CD4-positive, CD25-positive, alpha-beta regulatory T cell (primary cell): ENCODE measurements at regions not wholly inside any gene's neighbourhood (a gene's known extent, or its start where the extent isn't known, plus 50 kb on each side); places are given as distances from the start of the nearest gene placed in this dataset.

Experiments
- ATAC-seq, 2 donors: fragments of 150-1000 bp; cut with Tn5 transposase; one replicate each; pipeline ENCODE4 v1.10.0; 2021; ENCODE audit warnings: low read depth in 2 of 2, moderate number of reproducible peaks in 2 of 2, moderate library complexity in 1 of 2
- DNase-seq, 3 donors: peaks; one replicate each; pipeline versions ENCODE4 v3.0.0 to v3.0.0-alpha.2; 2012 to 2022; ENCODE audit warnings: mixed read lengths in 1 of 3
- H3K27ac ChIP-seq: one replicate; pipeline ENCODE4 v1.7.0; 2013; ENCODE audit warnings: mild to moderate bottlenecking, low read length; ENCODE audit not compliant: insufficient read depth, poor library complexity, severe bottlenecking
- H3K27me3 ChIP-seq: one replicate; pipeline ENCODE4 v1.7.0; 2013; ENCODE audit warnings: low read length; ENCODE audit not compliant: control insufficient read depth, insufficient read depth
- H3K36me3 ChIP-seq: one replicate; pipeline ENCODE4 v1.7.0; 2013; ENCODE audit warnings: mild to moderate bottlenecking, low read length, moderate library complexity; ENCODE audit not compliant: control insufficient read depth, insufficient read depth
- H3K4me1 ChIP-seq: 2 replicates; pipeline ENCODE4 v1.7.0; 2013; ENCODE audit warnings: mild to moderate bottlenecking, low read length; ENCODE audit not compliant: insufficient read depth, control insufficient read depth, poor library complexity, severe bottlenecking
- H3K4me3 ChIP-seq: one replicate; pipeline ENCODE4 v1.7.0; 2013; ENCODE audit warnings: low read depth, mild to moderate bottlenecking, low read length, moderate library complexity
- H3K9me3 ChIP-seq, 2 experiments: 1 replicate in 1 of 2; 2 replicates in 1 of 2; pipeline ENCODE4 v1.7.0; 2013; ENCODE audit warnings: low read length in 2 of 2, mild to moderate bottlenecking in 1 of 2, moderate library complexity in 1 of 2; ENCODE audit not compliant: control insufficient read depth in 2 of 2
- H3K27ac Mint-ChIP-seq, 3 donors: one replicate each; pipeline ENCODE4 v1.8.0; 2020 to 2022; ENCODE audit warnings: mild to moderate bottlenecking in 3 of 3, mixed read lengths in 3 of 3, moderate library complexity in 2 of 3
- H3K27me3 Mint-ChIP-seq: one replicate; pipeline ENCODE4 v1.8.0; 2022; ENCODE audit warnings: mild to moderate bottlenecking, mixed read lengths
- H3K36me3 Mint-ChIP-seq: one replicate; pipeline ENCODE4 v1.8.0; 2020; ENCODE audit warnings: mixed read lengths
- H3K4me1 Mint-ChIP-seq, 4 donors: one replicate each; pipeline ENCODE4 v1.8.0; 2020 to 2022; ENCODE audit warnings: mixed read lengths in 4 of 4, mild to moderate bottlenecking in 1 of 4
- H3K4me3 Mint-ChIP-seq, 4 donors: one replicate each; pipeline ENCODE4 v1.8.0; 2020 to 2022; ENCODE audit warnings: mild to moderate bottlenecking in 4 of 4, mixed read lengths in 4 of 4, moderate library complexity in 3 of 4
- H3K9me3 Mint-ChIP-seq, 7 donors: one replicate each; pipeline ENCODE4 v1.8.0; 2020 to 2022; ENCODE audit warnings: mixed read lengths in 7 of 7, mild to moderate bottlenecking in 3 of 7, moderate library complexity in 2 of 7

DNA sequence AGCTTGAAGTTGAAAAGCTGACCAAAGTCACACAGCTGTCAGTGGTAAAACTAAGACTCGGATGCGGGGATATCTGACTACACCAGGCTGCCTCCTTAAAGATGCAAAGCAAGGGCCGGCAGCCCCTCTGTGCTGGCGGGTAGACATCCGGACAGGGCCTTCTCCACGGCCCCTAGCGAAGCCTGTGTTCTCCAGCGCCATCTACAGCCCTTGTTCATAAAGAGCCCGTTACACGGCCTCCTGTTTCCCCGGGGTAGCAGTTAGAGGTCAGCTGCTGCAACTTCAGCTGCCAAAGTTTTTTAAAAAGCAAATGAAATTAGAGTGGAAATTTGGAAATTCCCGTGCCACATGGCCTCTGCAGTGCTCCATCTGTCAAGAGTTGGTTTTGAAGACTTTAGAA is 383.0 kb downstream of the TBL1XR1 start:
- no peak overlapping the region for H3K4me3 Mint-ChIP-seq
- Histone ChIP-seq H3K4me1 (no peaks in the 10 kb centered on the region), H3K27ac (no peak overlapping the region), H3K27me3 (no peaks in the 10 kb centered on the region), H3K36me3 (no peaks in the 10 kb centered on the region), H3K9me3 (no peaks in the 10 kb centered on the region), H3K4me3 (no peak overlapping the region)
- H3K27me3 Mint-ChIP-seq: no peaks in the 10 kb centered on the region
- peak in 1 of 3 donors; percentile 19 for DNase-seq
- H3K36me3 Mint-ChIP-seq: no peaks in the 10 kb centered on the region
- ATAC-seq: no peak
- H3K9me3 Mint-ChIP-seq: peaks cover 0 to 2% (median 0%) of the 10 kb centered on the region in 7 donors
- H3K27ac Mint-ChIP-seq: no peak overlapping the region
- H3K4me1 Mint-ChIP-seq: no peaks in the 10 kb centered on the region

- no peak overlapping the region for H3K4me3 ChIP-seq
- H3K4me3 Mint-ChIP-seq: no peak overlapping the region
- H3K36me3 Mint-ChIP-seq: no peaks in the 10 kb centered on the region
- DNase-seq: no peak
- H3K27ac Mint-ChIP-seq: no peak overlapping the region
- H3K4me1 Mint-ChIP-seq: no peaks in the 10 kb centered on the region
- H3K4me1 ChIP-seq: no peaks in the 10 kb centered on the region
- H3K27me3 Mint-ChIP-seq: peaks cover 4% of the 10 kb centered on the region
- no peak for ATAC-seq
- H3K36me3 ChIP-seq: no peaks in the 10 kb centered on the region
- peaks cover 0 to 2% (median 0%) of the 10 kb centered on the region in 7 donors for H3K9me3 Mint-ChIP-seq
- H3K9me3 ChIP-seq: no peaks in the 10 kb centered on the region
- no peaks in the 10 kb centered on the region for H3K27me3 ChIP-seq
- no peak overlapping the region for H3K27ac ChIP-seq
Observed at GRCh38 chr3:176807938-176808337, 389.3 kb downstream of the TBL1XR1 start.

GRCh38 chr3:176799675-176800074 is 397.6 kb downstream of the TBL1XR1 start:
- Mint-ChIP-seq H3K9me3 (peaks cover 0 to 3% (median 0%) of the 10 kb centered on the region in 7 donors), H3K4me3 (no peak overlapping the region), H3K27ac (no peak overlapping the region), H3K27me3 (peaks cover 7% of the 10 kb centered on the region), H3K36me3 (no peaks in the 10 kb centered on the region), H3K4me1 (no peaks in the 10 kb centered on the region)
- no peaks in the 10 kb centered on the region for H3K36me3 ChIP-seq
- ATAC-seq (no peak), DNase-seq (no peak)
- H3K4me1 ChIP-seq: no peaks in the 10 kb centered on the region
- no peaks in the 10 kb centered on the region for H3K9me3 ChIP-seq
- no peak overlapping the region for H3K27ac ChIP-seq
- no peaks in the 10 kb centered on the region for H3K27me3 ChIP-seq
- H3K4me3 ChIP-seq: no peak overlapping the region

DNA sequence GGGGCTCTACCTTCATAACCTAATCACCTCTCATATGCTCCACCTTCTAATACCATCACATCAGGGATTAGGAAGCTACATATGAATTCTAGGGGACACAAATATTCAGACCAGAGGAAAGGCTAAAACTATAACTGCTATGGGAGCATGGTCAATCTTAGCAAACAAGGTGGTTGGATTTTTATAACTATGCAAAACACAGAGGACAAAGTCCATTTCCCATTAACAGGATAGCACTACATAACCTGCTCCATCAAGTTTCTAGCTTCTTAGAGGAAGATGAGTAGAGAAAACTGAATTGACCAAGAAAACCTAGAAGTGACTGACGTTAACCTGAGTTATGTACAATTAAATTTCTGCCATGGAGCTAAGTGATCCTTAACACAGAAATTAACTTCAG is 398.6 kb downstream of the TBL1XR1 start:
- Histone ChIP-seq H3K4me3 (no peak overlapping the region), H3K27me3 (no peaks in the 10 kb centered on the region), H3K27ac (no peak overlapping the region), H3K36me3 (no peaks in the 10 kb centered on the region), H3K9me3 (no peaks in the 10 kb centered on the region), H3K4me1 (no peaks in the 10 kb centered on the region)
- no peak for ATAC-seq
- Mint-ChIP-seq H3K27ac (no peak overlapping the region), H3K36me3 (no peaks in the 10 kb centered on the region), H3K27me3 (peaks cover 11% of the 10 kb centered on the region), H3K4me1 (no peaks in the 10 kb centered on the region), H3K9me3 (peaks cover 0 to 7% (median 0%) of the 10 kb centered on the region in 7 donors), H3K4me3 (no peak overlapping the region)
- no peak for DNase-seq

DNA sequence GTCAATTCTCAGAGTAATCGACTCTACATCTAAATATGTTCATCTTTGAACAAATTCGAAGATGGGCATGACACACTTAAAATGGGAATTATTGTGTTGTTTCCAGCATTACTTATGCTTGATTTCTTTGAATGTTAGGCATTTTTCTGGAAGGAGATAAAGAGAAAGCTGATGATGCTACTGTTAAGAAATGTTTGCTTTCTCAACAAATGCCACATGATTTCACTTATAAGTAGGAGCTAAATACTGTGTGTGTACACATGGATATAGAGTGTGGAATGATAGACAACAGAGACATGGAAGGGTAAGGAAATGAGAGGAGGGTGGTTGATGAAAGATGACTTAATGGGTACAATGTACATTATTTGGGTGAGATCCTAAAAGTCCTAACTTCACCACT is 400.9 kb downstream of the TBL1XR1 start:
- no peak overlapping the region for H3K27ac Mint-ChIP-seq
- no peak overlapping the region for H3K4me3 Mint-ChIP-seq

GRCh38 chr3:176795891-176796290 is 401.4 kb downstream of the TBL1XR1 start:
- no peak overlapping the region for H3K27ac ChIP-seq
- Mint-ChIP-seq H3K9me3 (peaks cover 0 to 5% (median 0%) of the 10 kb centered on the region in 7 donors), H3K4me3 (no peak overlapping the region), H3K27me3 (peaks cover 11% of the 10 kb centered on the region), H3K4me1 (no peaks in the 10 kb centered on the region), H3K36me3 (no peaks in the 10 kb centered on the region), H3K27ac (no peak overlapping the region)
- H3K4me3 ChIP-seq: no peak overlapping the region
- ATAC-seq: no peak
- H3K4me1 ChIP-seq: no peaks in the 10 kb centered on the region
- no peaks in the 10 kb centered on the region for H3K27me3 ChIP-seq
- no peaks in the 10 kb centered on the region for H3K9me3 ChIP-seq
- no peaks in the 10 kb centered on the region for H3K36me3 ChIP-seq
- no peak for DNase-seq

More for the DNA sequence above, 400.9 kb downstream of the TBL1XR1 start:
- peaks cover 0 to 7% (median 0%) of the 10 kb centered on the region in 7 donors for H3K9me3 Mint-ChIP-seq
- Histone ChIP-seq H3K4me1 (no peaks in the 10 kb centered on the region), H3K4me3 (no peak overlapping the region), H3K36me3 (no peaks in the 10 kb centered on the region), H3K9me3 (no peaks in the 10 kb centered on the region), H3K27ac (no peak overlapping the region), H3K27me3 (no peaks in the 10 kb centered on the region)
- ATAC-seq: no peak
- peaks cover 11% of the 10 kb centered on the region for H3K27me3 Mint-ChIP-seq
- no peaks in the 10 kb centered on the region for H3K36me3 Mint-ChIP-seq
- no peaks in the 10 kb centered on the region for H3K4me1 Mint-ChIP-seq
- no peak for DNase-seq

GRCh38 chr3:176794406-176794805 is 402.9 kb downstream of the TBL1XR1 start:
- Mint-ChIP-seq H3K4me3 (no peak overlapping the region), H3K27me3 (peaks cover 6% of the 10 kb centered on the region), H3K4me1 (no peaks in the 10 kb centered on the region), H3K9me3 (peaks cover 0 to 4% (median 0%) of the 10 kb centered on the region in 7 donors), H3K27ac (no peak overlapping the region), H3K36me3 (no peaks in the 10 kb centered on the region)
- Histone ChIP-seq H3K27me3 (no peaks in the 10 kb centered on the region), H3K27ac (no peak overlapping the region), H3K4me3 (no peak overlapping the region), H3K36me3 (no peaks in the 10 kb centered on the region), H3K9me3 (no peaks in the 10 kb centered on the region), H3K4me1 (no peaks in the 10 kb centered on the region)
- no peak for ATAC-seq
- no peak for DNase-seq

GRCh38 chr3:176789947-176790346 is 407.3 kb downstream of the TBL1XR1 start:
- no peaks in the 10 kb centered on the region for H3K27me3 ChIP-seq
- no peak for ATAC-seq
- no peaks in the 10 kb centered on the region for H3K4me1 Mint-ChIP-seq
- peaks cover 0 to 5% (median 0%) of the 10 kb centered on the region in 7 donors for H3K9me3 Mint-ChIP-seq
- H3K36me3 ChIP-seq: no peaks in the 10 kb centered on the region
- H3K36me3 Mint-ChIP-seq: no peaks in the 10 kb centered on the region
- H3K9me3 ChIP-seq: no peaks in the 10 kb centered on the region
- peaks cover 6% of the 10 kb centered on the region for H3K27me3 Mint-ChIP-seq
- no peak overlapping the region for H3K4me3 Mint-ChIP-seq
- no peak overlapping the region for H3K27ac Mint-ChIP-seq
- no peak overlapping the region for H3K27ac ChIP-seq
- no peak for DNase-seq
- H3K4me1 ChIP-seq: no peaks in the 10 kb centered on the region
- H3K4me3 ChIP-seq: no peak overlapping the region
